Chondrocyte (in vitro differentiated cells): ENCODE measurements at regions not wholly inside any gene's neighbourhood (a gene's known extent, or its start where the extent isn't known, plus 50 kb on each side); places are given as distances from the start of the nearest gene placed in this dataset.
A peak's percentile ranks its signal among the peaks of the same experiment; 100 is the strongest.

Experiments used
- DNase-seq: peaks from one replicate; pipeline ENCODE4 v3.0.0; 2021; ENCODE audit warnings: mixed read lengths, low spot score
- H3K27ac Mint-ChIP-seq: one replicate; pipeline ENCODE4 v1.8.0; 2021; ENCODE audit warnings: mild to moderate bottlenecking, moderate library complexity, mixed read lengths; ENCODE audit not compliant: unreplicated experiment
- H3K27me3 Mint-ChIP-seq: 2 replicates; pipeline ENCODE4 v1.8.0; 2021; ENCODE audit warnings: low read depth, mixed read lengths
- H3K36me3 Mint-ChIP-seq: 2 replicates; pipeline ENCODE4 v1.8.0; 2021; ENCODE audit warnings: low read depth, mixed read lengths
- H3K4me1 Mint-ChIP-seq: 2 replicates; pipeline ENCODE4 v1.8.0; 2021; ENCODE audit warnings: low read depth, mild to moderate bottlenecking, mixed read lengths
- H3K4me3 Mint-ChIP-seq: one replicate; pipeline ENCODE4 v1.8.0; 2021; ENCODE audit warnings: mild to moderate bottlenecking, moderate library complexity, mixed read lengths; ENCODE audit not compliant: unreplicated experiment
- H3K9me3 Mint-ChIP-seq: 2 replicates; pipeline ENCODE4 v1.8.0; 2021; ENCODE audit warnings: low read depth, mixed read lengths
- TF ChIP-seq, protein P1 (sequence below): fragments of 200-600 bp; sonication (generic); IDR thresholded peaks from 2 replicates; pipeline ENCODE4 v1.5.0; 2021; ENCODE audit warnings: antibody characterized with exemption, mild to moderate bottlenecking, moderate library complexity

DNA sequence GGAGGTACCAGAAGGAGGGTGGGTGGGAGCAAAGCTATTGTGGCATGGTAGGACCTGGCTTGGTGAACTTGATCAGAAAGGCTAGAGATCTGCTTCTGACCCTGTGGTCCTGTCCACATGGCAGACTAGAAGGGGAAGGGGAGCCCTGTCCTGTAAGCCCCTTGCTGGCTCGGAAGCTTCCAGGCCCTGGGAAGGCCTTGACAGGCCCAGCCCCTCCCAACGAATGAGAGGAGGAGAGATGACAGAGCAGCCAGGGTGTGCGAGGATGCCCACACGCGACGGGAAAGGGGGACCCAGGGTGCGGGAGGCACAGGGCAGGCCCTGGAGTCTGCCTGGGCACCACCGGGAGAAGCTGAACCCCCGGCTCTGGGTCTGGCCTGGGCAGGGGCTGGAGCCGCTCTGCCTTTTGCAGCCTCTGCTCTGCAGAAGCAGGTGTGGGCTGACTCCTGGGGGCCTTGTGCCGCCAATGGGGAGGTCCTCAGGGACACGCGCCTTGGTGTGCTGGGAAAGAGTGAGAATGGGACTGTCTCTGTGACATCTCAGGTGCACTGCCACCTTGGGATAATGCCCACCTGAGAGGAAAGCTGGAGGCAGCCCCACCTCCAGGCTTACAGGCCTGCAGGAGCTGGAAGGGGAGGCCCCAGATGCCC is 1447.5 kb downstream of the BRD1 start:
- TF ChIP-seq, protein P1, sequence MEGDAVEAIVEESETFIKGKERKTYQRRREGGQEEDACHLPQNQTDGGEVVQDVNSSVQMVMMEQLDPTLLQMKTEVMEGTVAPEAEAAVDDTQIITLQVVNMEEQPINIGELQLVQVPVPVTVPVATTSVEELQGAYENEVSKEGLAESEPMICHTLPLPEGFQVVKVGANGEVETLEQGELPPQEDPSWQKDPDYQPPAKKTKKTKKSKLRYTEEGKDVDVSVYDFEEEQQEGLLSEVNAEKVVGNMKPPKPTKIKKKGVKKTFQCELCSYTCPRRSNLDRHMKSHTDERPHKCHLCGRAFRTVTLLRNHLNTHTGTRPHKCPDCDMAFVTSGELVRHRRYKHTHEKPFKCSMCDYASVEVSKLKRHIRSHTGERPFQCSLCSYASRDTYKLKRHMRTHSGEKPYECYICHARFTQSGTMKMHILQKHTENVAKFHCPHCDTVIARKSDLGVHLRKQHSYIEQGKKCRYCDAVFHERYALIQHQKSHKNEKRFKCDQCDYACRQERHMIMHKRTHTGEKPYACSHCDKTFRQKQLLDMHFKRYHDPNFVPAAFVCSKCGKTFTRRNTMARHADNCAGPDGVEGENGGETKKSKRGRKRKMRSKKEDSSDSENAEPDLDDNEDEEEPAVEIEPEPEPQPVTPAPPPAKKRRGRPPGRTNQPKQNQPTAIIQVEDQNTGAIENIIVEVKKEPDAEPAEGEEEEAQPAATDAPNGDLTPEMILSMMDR = no peak
- H3K9me3 Mint-ChIP-seq = peaks cover 10% of the 10 kb centered on the region
- H3K27me3 Mint-ChIP-seq = peaks cover 21% of the 10 kb centered on the region
- no peaks in the 10 kb centered on the region for H3K4me1 Mint-ChIP-seq
- H3K36me3 Mint-ChIP-seq = no peaks in the 10 kb centered on the region
- no peak overlapping the region for H3K27ac Mint-ChIP-seq
- no peak overlapping the region for H3K4me3 Mint-ChIP-seq
- peak; percentile 89 for DNase-seq

DNA sequence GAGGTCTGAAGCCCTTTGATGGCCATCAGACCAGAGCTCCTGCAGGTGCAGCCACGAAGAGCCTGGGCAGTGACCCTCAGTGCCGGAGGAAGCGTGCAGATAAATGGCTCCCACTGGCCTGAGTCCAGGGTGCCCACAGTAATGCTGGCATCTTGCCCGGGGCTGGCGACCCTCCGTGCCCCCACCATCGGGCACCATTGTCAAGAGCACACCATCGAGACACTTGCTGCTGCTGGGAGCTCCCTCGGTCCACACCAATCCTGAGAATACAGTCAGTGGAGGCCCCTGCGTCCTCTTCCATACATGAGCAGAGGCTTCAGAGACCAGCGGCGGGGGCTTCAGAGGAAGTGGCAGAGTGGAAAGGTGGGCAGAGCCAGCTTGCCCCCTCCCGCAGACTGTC is 1448.3 kb downstream of the BRD1 start:
- peaks cover 4% of the 10 kb centered on the region for H3K9me3 Mint-ChIP-seq
- no peak overlapping the region for H3K4me3 Mint-ChIP-seq
- TF ChIP-seq, protein P1 = no peak
- no peaks in the 10 kb centered on the region for H3K4me1 Mint-ChIP-seq
- H3K27ac Mint-ChIP-seq = no peak overlapping the region
- H3K27me3 Mint-ChIP-seq = peaks cover 21% of the 10 kb centered on the region
- DNase-seq = peak; percentile 81
- H3K36me3 Mint-ChIP-seq = no peaks in the 10 kb centered on the region

DNA sequence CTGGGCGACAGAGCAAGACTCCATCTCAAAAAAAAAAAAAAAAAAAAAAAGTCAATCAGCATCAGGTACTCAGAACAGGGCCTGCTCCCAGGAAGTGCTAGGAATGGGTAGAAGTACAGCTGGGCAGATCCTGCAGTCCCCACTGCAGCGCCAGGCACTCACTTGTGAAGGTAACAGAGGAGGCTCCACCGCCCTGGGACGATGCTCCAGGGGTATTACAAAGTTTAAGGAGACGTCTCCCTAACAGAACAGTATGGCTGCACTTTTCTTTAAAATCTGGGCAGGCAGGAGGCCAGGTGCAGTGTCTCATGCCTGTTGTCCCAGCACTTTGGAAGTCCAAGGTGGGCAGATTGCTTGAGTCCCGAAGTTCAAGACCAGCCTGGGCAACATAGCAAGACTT is 1449.0 kb downstream of the BRD1 start:
- no peaks in the 10 kb centered on the region for H3K4me1 Mint-ChIP-seq
- no peak overlapping the region for H3K4me3 Mint-ChIP-seq
- no peaks in the 10 kb centered on the region for H3K36me3 Mint-ChIP-seq
- TF ChIP-seq, protein P1 = no peak
- no peaks in the 10 kb centered on the region for H3K9me3 Mint-ChIP-seq
- peak; percentile 76 for DNase-seq
- peaks cover 24% of the 10 kb centered on the region for H3K27me3 Mint-ChIP-seq
- no peak overlapping the region for H3K27ac Mint-ChIP-seq

DNA sequence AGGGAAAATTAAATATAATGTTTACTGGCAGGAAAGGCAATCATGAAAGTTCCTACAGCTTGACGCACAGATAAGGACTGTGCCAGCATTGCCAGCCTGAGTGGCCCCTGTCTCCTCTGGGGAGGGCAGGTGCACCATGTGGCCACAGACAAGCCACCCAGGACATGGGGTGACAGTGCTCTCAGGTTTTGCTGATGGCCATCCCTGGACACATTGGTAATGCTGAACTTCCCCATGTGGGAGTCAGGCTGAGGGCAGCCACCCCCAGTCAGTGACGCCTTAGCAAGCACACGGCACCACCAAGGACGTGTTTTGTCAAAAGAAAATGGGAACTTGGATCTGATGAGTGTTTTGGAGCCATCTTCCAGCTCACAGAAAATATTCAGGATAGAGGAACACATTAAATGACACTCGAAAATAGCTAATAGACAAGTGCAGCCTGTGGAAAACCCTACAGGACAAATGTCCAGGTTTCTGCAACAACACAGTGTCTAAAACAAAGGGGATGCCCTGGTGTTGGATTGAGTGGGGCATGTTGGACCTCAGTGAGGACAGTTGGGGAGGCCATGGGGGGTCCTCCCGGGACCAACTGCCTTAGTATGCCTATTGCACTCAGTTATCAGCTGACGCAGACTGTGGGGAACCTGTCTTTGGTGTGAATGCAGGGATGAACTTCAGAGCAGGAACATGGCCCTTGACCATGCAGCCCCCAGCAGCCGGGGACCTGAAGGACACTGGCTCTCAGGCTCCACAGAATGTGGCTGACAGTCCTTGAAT is 1450.5 kb downstream of the BRD1 start:
- no peaks in the 10 kb centered on the region for H3K4me1 Mint-ChIP-seq
- peaks cover 26% of the 10 kb centered on the region for H3K27me3 Mint-ChIP-seq
- H3K9me3 Mint-ChIP-seq = no peaks in the 10 kb centered on the region
- no peak overlapping the region for H3K27ac Mint-ChIP-seq
- TF ChIP-seq, protein P1 = no peak
- H3K4me3 Mint-ChIP-seq = no peak overlapping the region
- peak; percentile 55 for DNase-seq
- H3K36me3 Mint-ChIP-seq = no peaks in the 10 kb centered on the region

DNA sequence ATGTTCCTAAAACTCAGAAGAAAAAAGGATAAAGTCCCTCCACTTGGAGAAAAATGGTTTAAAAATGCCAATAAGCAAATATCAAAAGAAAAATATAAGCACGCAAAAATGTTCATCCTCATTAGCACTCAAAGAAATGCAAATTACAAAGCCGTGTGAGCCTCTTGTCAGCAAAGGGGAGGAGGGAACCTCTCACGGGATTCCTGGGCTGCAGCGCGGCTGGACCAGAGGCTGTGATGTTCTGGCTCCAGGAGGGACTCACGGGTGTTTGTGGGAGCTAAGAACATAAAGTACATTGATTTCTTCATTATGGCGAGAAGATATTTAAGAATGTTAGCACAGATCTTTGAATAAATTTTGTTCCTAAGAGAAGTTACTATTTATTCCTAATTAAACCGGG is 1451.2 kb downstream of the BRD1 start:
- Mint-ChIP-seq H3K9me3 (no peaks in the 10 kb centered on the region), H3K4me3 (no peak overlapping the region), H3K27me3 (peaks cover 25% of the 10 kb centered on the region), H3K36me3 (no peaks in the 10 kb centered on the region), H3K27ac (no peak overlapping the region), H3K4me1 (no peaks in the 10 kb centered on the region)
- peak; percentile 14 for DNase-seq
- TF ChIP-seq, protein P1 = no peak
